Body of pancreas (tissue), 4 donors: ENCODE measurements at regions not wholly inside any gene's neighbourhood (a gene's known extent, or its start where the extent isn't known, plus 50 kb on each side); places are given as distances from the start of the nearest gene placed in this dataset.

ENCODE experiments used
- ATAC-seq: fragments of 150-250 bp; one replicate; pipeline ENCODE4 v1.9.1; 2016
- DNase-seq, 4 donors: peaks; one replicate each; pipeline ENCODE4 v3.0.0-alpha.2; 2019
- H3K27ac ChIP-seq, 4 donors: fragments of 200-600 bp; sonication (generic); 1 replicate in 3 of 4; 2 replicates in 1 of 4; pipeline versions ENCODE4 v1.5.1 to v1.6.1; 2016 to 2019; ENCODE audit warnings: mild to moderate bottlenecking in 1 of 4, mixed read lengths in 1 of 4, moderate library complexity in 1 of 4
- H3K27me3 ChIP-seq, 2 donors: fragments of 200-600 bp; sonication (generic); one replicate each; pipeline ENCODE4 v1.6.0; 2016; ENCODE audit warnings: mild to moderate bottlenecking in 1 of 2
- H3K36me3 ChIP-seq, 2 donors: fragments of 200-600 bp; sonication (generic); replicated peaks in 1 of 2; 2 replicates each; pipeline ENCODE4 v1.5.1; 2016; ENCODE audit warnings: low read depth in 2 of 2; ENCODE audit not compliant: insufficient read depth in 1 of 2
- H3K4me1 ChIP-seq: fragments of 200-600 bp; sonication (generic); one replicate; pipeline ENCODE4 v1.6.0; 2016
- H3K4me3 ChIP-seq, 2 donors: fragments of 200-600 bp; sonication (generic); 1 replicate in 1 of 2; 2 replicates in 1 of 2; pipeline ENCODE4 v1.5.1; 2016 to 2019
- H3K9me3 ChIP-seq, 3 donors: fragments of 200-600 bp; sonication (generic); 1 replicate in 2 of 3; 2 replicates in 1 of 3; pipeline ENCODE4 v1.5.1; 2016
- CTCF ChIP-seq, 7 experiments: fragments of 450-650 bp in 4 of 7; fragments of 200-600 bp in 3 of 7; sonication (generic) in 3 of 7; IDR thresholded peaks; one replicate each; pipeline ENCODE4 v1.5.1; 2016 to 2019; ENCODE audit warnings: antibody characterized with exemption in 7 of 7
- POLR2A ChIP-seq, 3 donors: fragments of 450-650 bp; IDR thresholded peaks; one replicate each; pipeline ENCODE4 v1.6.1; 2016; ENCODE audit warnings: antibody characterized with exemption in 3 of 3, mild to moderate bottlenecking in 2 of 3
- WGBS, 2 donors: methylation state at CpG; one replicate each; pipeline ENCODE4 v1.1.5; 2017; 5-methylcytosine and 5-hydroxymethylcytosine counted together
- intact Hi-C: fragments of 100-400 bp; cut with DNase I; formaldehyde crosslinking; loops from one replicate; pipeline ENCODE4 v1.15.1; 2023

- Histone ChIP-seq H3K36me3 (no peaks in the 10 kb centered on the region), H3K27ac (no peak overlapping the region), H3K4me3 (no peak overlapping the region), H3K9me3 (no peaks in the 10 kb centered on the region), H3K27me3 (no peaks in the 10 kb centered on the region), H3K4me1 (no peaks in the 10 kb centered on the region)
- ATAC-seq (no peak), DNase-seq (no peak)
- TF ChIP-seq CTCF (IDR thresholded peaks at IDR 0.05) = no peak
- TF ChIP-seq POLR2A (IDR thresholded peaks at IDR 0.05) = no peak
- WGBS, 2 donors = 48 to 80% methylated on average over 2 of the region's 2 CpGs
- intact Hi-C loops = no loop called here
Measured at GRCh38 chr1:105122041-105122440, 1372.3 kb downstream of the AMY1C start.

GRCh38 chr1:105137543-105138457, 1388.1 kb downstream of the AMY1C start:
- WGBS, 2 donors = 42 to 59% methylated on average over 8 to 14 of the region's 14 CpGs
- H3K9me3 ChIP-seq = no peaks in the 10 kb centered on the region
- intact Hi-C loops = no loop called here
- H3K4me1 ChIP-seq = no peaks in the 10 kb centered on the region
- no peak for ATAC-seq
- H3K4me3 ChIP-seq = no peak overlapping the region
- H3K27me3 ChIP-seq = no peaks in the 10 kb centered on the region
- DNase-seq = peak in 2 of 4 donors; percentile 10 to 11
- H3K27ac ChIP-seq = no peak overlapping the region
- peak in 1 of 7 experiments; percentile 3 for TF ChIP-seq CTCF (IDR thresholded peaks at IDR 0.05)
- no peak for TF ChIP-seq POLR2A (IDR thresholded peaks at IDR 0.05)
- no peaks in the 10 kb centered on the region for H3K36me3 ChIP-seq

- WGBS, 2 donors = 36 to 64% methylated on average over 8 of the region's 8 CpGs
- Histone ChIP-seq H3K4me1 (no peaks in the 10 kb centered on the region), H3K36me3 (no peaks in the 10 kb centered on the region), H3K27ac (no peak overlapping the region), H3K9me3 (no peaks in the 10 kb centered on the region), H3K4me3 (no peak overlapping the region), H3K27me3 (no peaks in the 10 kb centered on the region)
- no peak for TF ChIP-seq CTCF (IDR thresholded peaks at IDR 0.05)
- no peak for TF ChIP-seq POLR2A (IDR thresholded peaks at IDR 0.05)
- DNase-seq (peak in 3 of 4 donors; percentile 20 to 44 (median 22)), ATAC-seq (peak; percentile 47)
- intact Hi-C loops = no loop called here
Measured at GRCh38 chr1:105138458-105138893, 1388.8 kb downstream of the AMY1C start.

GRCh38 chr1:105172788-105173187, 1423.1 kb downstream of the AMY1C start:
- Histone ChIP-seq H3K9me3 (no peaks in the 10 kb centered on the region), H3K27me3 (no peaks in the 10 kb centered on the region), H3K27ac (no peak overlapping the region), H3K4me3 (no peak overlapping the region), H3K36me3 (no peaks in the 10 kb centered on the region), H3K4me1 (no peaks in the 10 kb centered on the region)
- ATAC-seq (no peak), DNase-seq (no peak)
- WGBS, 2 donors = 66 to 76% methylated on average over 3 of the region's 3 CpGs
- TF ChIP-seq CTCF (IDR thresholded peaks at IDR 0.05) (no peak), POLR2A (IDR thresholded peaks at IDR 0.05) (no peak)
- intact Hi-C loops = no loop called here
